ENCODE measurements at regions not wholly inside any gene's neighbourhood (a gene's known extent, or its start where the extent isn't known, plus 50 kb on each side); places are given as distances from the start of the nearest gene placed in this dataset.

DNA sequence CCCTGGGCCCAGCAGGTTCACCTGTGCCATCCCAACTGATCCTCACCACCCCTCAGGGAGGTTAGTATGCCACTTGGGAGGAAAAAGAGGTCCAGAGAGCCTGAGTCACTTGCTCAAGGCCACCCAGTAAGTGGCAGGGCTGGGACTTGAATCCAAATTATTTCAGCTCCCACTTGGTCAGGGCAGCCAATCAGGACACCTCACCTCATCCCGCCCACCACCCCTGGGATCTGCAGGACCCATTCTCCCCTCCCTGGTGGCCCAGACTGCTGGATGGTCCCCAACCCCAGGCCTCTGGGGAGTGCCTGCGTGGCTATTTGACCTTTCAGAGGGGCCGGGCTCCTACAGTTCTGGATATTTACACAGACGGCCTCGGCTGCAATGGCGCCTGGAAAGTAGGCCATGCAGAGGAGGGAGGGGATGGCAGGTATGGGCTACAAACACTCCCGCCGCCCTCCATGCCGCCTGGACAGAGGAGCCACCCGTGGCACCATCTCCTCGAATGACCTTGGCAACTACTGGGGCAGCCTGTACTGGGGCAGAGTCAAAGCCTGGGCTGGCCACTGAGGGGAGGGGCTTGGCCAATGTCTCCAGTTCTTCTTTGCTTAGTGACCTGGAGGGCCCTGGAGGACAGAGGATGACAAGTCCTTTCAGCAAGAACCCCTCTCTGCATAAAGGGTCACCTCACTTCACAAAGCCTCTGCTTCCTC lies 153.6 kb upstream of the LINGO1 start:
- DNase-seq = no peak

DNA sequence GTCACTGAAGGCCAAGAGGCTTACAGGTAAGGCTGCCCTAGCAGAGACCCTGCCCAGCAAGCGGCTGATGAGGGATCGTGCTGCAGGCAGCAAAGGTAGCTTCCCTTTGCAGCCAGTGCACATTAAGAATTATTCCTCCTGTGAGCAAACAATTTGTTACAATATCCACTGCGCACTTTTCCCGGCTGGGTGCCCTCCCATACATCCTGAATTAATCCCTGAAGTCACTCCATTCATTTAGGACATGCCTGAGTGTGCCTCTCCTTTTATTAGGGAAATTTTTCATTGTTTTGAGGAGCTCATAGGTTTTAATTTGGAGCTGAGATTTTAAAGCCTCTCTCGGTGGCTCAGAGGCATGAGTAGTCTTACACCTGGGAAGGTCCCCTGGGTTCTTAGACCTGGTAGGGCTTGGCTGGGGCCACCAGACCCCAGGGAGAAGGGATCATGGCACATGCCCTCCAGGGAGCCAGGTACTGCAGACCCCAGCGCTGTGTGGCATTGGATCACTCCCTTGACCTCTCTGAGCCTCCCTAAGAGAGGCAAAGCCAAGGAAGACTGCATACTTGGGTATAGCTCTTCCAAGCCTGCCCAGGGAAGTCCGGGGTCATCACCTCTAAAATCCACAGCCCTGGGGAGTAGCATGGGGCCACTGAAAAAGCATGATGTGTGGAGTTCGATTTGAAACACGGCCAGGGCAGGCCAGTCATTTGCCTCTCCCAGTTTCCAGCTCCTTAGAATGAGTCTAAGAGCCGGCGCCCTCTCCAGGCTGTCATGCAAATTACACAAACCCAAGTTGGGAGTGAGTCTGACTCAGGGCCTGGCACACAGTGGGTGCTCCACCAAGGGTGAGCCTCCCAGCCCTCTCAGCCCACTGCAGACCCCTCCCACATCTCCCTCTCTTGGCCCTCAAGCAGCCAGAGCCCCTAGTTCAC lies 151.9 kb upstream of the LINGO1 start:
- no peak for DNase-seq

DNA sequence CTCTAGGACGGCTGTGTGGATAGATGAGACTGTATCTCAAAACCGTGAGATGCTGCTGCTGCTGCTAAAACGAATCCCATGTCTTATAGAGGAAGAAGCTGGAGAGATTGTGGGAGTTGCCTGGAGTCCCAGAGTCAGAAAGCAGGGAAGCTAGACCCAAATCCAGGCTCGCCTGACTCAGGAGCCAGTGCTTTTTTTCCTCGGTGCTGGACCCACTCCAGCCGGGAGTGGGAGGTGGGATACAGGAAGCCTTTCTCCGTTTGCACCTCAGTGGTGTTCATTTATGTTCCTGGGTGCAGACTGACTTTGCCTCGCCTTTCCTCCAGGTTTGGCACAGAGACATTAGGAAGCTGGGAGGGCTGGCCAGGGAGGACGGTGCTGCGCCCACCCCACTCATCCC lies 150.9 kb upstream of the LINGO1 start:
- DNase-seq = no peak

DNA sequence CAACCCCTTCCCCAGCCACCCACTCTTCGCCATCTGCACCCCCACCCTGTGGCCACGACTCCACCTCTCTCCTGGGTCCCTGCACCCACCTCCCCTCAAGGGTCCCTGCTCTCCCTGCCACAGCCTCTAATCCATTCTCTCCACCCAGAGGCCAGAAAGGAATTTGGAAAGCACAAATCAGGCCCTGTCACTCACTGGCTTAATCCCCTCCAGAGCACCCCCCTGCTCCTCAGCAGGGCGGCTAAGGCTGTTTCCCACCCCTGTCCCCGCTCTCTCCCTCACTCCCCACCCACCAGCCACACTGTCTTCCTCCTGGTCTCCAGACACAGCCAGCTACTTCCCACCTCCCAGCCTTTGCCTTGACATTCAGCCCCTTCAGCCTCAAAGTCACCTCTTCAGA lies 150.0 kb upstream of the LINGO1 start:
- DNase-seq = no peak

DNA sequence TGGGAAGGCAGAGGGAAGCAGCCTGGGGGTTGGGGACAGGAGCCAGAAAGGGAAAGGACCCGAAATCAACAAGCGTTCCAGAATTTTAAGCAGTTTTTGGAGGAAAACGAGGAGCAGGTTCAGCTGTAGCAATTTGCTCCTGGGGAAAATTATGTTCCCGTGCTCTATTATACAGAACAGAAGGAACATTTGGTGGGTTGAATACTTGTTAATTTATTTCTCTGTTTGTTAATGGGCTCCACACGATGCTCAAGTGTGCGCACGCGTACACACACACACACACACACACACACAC lies 149.2 kb upstream of the LINGO1 start:
- no peak for DNase-seq

DNA sequence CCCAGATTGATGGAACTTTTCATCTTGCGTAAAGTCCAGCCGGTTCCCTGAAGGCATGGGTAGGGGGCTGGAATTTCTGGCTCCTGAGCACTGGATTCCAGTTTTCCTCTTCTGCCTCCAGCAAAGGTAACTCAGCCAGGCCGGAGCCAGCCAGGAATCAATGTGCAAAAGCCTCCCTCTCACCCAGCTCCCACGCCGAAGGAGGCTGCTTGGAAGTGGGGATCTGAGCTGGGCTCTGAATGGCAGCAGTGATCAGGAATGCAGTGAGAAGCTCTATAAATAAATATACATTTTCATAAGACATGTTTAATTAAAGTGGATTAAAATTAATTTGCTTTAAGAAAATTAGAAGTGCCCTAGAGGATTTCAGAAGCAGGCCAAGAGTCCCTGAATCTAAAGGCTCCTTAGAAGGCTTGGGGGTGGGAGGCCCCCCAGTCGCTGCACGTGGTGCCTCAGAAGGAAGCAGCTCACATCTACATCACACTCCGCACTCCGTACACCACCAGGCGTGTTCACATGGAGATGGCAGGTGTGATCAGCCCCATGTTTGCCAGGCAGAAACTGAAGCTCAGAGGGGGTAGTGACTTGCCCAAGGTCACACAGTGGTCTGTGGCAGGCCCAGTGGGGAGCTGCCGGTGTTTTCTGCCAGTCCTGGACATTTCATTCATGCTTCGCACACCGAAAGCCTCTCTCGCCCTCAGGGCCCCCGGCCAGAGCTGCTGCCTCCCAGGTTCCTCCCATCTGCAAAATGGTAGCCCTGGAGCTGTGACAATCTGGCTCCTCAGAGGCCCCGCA lies 148.6 kb upstream of the LINGO1 start:
- no peak for DNase-seq

DNA sequence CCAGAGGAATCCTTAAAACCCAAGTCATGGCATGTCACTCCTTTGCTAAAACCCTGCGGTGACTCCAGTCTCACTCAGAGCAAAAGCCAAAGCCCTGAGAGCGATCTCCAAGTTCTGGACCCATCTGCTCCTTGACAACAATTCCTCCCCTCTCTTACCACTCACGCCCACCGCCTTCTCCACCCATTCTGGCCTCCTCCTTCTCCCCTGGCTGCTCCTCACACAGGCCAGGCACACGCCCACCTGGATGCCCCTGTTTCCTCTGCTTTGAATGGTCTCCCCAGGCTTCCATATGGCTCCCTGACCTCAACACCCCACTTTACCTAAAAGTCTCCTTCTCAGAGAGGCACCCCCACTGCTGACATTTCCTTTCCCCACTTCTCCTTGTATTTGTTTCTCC lies 146.1 kb upstream of the LINGO1 start:
- no peak for DNase-seq

DNA sequence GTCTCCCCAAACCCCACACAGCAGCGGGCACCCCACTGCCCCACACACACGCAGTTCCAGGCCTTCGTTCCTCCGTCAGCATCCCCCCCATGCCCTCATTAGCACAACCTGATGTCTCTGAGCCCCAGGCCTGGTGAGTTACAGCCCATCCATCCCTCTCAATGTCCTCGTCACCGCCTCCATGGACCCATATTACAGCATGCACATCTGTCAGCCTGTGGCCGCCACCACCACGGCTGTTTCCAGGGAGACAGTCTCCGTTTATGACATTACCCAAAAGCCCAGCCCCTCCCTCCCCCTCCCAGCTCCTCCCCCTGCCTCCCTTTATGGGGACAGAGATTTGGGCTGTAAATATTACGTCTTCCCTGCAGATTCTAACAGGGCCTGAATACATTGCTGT lies 143.1 kb upstream of the LINGO1 start:
- DNase-seq = no peak

DNA sequence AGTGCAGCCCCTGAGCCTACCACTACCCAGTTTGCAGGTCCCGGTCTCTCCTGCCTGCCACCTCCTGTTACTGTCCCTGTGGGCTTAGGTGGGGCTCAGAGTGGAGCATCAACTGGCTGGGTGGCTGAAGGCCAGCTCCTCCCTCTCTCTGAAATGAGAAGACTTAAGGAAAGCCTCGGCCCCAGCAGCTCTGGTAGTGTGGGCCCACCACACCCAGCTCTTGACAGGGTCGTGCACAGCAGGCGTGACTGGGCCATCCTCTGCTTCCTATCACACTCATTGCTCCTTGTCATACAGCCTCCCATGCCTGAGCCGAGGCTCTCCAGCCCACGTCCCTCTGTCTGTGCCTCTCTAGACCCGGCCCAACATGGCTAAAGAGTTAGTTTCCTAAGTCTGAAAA lies 142.7 kb upstream of the LINGO1 start:
- DNase-seq = no peak

DNA sequence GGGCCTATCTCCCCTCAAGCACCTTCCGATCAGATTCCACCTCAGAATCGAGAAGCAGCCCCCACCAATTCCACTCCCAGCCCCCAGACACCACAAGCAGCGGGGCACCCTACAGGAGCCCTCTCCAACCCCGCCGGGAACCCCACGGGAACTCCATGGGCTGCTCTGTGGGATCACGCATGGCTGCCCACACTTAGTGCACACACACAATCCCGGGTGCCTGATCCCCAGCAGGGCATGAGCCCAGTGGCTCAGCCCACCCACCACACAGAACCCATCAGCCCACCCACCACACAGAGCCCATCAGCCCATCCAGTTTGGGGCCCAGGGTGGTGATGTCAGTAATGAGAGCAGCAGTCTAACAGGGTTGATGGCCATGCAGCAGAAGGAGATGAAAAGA lies 141.6 kb upstream of the LINGO1 start:
- DNase-seq = no peak

DNA sequence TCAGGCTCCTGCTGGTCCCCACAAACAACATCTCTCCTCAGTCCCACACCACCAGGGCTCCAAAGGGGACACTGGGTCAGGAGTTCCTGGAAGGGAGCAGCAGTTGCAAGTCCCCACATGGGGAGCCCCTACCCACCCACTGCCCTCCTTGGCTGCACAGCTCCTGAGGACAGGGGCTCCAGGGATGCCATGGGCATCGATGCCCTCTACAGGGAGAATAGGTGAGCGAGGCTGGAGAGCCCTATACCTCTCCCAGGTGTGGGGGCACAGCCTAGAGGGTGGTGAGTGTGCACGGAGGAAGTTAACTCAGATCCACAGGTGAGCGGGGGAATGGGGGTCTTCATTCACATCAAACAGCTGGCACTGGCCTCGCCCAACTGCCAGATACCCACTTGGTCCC lies 141.2 kb upstream of the LINGO1 start:
- no peak for DNase-seq

DNA sequence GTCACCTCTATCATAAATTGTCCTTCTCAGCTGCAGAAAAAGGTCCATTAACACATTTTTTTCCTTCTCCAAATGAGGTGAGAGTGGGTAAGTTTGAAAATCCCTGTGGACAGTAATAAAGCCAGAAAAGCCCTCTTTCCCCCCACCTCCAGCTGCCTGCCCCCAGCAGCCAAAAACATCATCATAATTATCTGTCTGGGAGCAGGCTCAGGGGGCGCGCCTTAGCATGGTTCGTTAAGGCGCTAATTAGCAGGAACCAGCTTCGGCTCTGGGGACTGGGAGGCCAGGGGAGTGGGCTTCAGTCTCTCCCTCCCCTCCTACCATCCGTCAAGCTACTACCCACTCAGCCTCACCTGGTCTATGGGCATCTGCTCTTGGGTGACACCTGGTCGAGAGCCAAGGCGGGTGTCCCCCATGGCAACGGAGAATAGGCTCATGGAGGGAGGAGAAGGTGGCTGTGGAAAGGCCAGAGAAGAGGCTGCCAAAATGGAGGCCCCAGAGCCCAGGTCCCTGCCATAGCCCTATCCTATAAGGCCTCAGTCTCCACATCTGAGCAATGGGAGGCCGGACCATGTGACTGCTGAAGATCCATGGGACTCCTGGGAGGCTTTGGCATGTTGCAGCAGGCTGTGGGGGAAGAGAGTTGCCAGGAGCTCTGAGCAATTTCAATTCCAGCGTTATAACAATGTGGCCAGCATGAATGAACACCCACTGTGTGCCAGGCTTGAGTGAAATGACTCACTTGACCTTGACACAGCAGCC lies 140.1 kb upstream of the LINGO1 start:
- DNase-seq = no peak

DNA sequence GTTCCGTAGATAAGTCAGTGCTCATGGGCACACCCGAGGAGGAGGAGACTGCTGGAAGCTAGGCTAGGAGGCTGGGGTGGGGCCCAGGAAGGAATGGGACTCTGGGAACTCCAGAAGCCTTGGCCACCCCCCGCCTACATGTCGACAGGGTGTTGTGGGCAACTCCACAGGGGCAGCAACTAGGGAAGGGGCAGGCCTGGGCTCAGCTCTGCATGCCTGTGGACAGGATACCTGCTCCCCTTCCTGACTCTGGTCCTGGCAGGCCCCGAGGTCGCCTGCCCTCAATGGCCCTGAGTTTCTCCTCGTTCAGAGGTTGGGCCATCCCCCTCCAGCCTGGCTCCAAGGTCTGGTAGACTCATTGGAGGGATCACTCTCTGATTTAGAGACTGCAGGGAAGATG lies 138.9 kb upstream of the LINGO1 start:
- DNase-seq = no peak

DNA sequence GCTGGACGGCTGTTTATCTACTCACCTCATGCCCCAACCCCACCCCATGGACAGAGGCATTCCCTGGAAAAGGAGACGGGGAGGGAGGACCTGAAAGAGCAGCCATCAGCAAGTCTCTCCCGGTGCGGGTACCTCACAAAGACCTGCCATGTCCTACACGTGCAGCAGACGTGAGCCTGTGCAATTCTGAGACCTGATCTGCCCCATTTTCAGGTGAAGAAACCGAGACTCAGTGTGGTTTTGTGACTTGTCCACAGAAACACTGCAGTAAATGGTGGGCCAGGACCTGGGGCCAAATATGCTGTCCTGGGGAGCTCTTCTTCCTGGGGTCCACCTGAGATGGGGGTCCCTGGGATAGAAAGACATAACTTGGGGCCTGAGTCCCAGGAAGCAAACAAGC lies 137.0 kb upstream of the LINGO1 start:
- no peak for DNase-seq

DNA sequence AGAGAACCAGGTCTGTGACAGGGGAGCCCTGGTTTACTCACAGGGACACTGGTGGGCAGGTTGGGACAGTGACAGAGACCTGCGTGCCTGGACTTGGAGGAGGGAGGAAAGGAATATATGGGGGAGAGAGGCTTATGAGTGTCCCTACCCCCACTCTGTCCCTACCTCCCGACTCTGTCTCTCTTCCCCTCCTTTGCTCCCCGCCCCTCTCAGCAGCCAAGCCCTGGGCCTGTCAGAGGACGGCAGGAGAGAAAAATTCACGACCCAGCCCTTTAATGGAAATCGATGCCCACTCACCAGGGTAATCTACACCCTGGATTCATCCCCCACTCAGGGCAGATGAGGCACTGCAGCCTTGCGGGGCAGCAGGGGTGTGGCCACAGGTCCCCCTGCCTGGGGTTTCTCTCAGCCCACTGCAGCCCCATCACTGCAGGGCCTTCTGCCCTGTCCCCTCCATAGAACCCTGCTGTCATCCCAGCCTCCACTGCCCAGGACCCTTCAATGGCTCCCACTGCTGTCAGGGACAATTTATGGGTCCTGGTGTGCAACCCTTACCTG lies 135.9 kb upstream of the LINGO1 start:
- no peak for DNase-seq

DNA sequence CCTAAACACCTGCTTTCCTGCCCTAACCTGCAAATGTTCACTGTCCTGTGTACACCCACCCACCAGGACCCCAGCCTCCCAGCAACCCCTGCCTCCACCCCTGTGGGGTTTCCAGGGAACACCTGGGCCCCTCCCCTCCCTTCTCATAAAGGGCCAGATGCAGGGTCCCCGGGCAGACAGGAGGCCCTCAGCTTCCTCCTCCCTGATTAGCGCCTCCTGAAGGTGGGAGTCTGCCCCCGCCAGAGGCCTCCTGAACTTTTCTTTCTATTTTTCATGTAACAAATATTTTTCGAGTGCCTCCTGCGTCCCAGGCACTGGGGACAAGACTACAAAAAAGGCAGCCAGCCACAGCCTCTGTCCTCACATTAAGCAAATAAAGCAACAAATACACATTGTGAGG lies 135.4 kb upstream of the LINGO1 start:
- DNase-seq = no peak

DNA sequence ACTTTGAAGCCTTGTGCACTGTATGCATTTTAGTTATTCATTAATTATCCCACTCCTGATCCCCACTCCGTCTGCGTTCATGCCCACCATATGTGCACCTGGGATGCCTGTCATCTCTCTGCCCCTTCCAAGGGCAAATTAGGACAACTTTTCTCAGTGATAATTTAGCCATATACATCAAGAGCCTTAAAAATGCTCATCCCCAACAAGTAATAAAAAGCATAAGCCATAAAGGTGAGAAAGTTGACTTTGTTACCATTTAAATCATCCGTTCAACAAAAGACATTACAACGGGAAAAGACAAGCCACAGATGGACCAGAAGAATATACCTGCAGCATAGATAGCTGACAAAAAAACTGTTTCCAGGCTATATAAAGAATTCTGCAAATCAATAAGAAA lies 131.4 kb upstream of the LINGO1 start:
- no peak for DNase-seq

DNA sequence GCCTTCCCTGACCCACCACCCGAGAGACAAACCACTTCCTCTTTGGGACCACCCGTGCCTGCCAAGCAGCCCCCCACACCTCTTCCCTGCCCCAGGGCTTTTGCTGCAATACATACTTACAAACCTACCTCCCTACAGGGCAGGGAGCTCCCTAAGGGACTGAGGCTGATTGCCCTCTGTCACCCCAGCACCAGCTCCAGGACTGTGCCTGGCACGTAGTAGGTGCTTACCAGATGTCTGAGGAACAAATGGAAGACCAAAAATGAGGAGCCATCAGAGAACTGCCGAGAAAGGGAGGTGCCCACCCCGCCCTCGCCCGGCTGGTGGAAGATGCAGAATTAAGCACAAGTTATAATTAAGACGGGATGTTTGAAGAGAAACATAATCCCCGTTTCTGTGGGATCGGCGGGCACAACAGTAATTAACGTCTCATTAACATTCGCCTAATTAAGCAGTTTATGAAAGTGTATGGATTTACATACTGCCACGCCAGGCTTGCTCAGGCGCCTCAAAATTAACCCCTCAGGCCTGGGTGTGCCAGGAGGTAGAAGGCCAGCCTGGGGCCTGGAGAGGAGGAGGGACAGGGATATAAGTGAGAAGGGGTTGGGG lies 130.1 kb upstream of the LINGO1 start:
- no peak for DNase-seq

DNA sequence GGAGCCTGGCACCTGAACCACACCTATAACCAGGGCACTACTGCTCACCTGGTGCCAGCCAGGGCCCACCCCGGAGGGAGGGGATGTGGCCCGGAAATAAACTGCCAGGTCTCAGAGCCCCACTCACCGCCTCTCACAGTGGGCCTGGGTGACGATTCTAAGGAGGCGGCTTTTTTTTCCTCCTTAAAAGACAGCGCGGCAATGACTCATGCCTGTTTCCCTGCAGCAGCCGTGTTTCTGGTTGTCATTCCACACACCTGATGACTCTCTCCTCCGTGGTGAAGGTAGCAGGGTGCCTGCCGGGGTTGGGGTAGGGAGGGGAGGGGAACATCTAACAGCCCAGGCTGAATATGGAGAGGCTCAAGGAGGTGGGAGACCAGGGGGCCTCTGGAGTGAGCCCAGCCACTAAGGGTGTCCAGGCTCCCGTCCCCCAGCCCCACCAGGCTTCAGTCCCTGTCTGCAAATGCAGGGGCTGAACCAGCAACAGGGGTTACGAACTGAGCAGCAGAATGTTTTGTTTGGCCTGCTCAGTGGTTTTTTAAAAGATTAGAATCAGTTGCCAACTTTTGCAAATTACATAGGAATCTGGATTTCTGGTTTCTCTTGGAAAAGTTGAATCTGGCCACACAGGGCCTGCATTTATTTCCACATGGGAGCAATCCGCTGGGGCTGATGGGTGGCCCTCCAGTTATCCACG lies 127.3 kb upstream of the LINGO1 start:
- no peak for DNase-seq

DNA sequence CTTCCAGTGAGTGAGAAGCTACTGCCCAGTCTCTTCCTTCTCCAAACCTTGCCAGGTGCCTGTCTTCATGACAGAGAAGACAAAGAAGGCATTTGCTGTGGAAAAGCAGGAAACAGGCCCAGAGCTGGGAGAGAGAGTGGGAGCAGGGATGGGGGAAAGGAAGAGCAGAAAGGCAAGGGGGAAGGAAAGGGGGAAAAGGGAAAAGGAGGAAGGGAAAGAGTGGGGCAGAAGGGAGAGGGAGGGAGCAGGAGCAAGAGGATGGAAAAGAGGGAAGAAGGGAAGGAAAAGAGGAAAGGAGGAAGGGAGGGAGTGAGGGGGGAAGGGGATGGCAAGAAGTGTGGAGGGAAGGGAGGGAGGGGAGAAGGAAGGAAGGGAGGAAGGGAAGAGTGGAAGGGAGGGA lies 121.2 kb upstream of the LINGO1 start:
- DNase-seq = no peak

DNA sequence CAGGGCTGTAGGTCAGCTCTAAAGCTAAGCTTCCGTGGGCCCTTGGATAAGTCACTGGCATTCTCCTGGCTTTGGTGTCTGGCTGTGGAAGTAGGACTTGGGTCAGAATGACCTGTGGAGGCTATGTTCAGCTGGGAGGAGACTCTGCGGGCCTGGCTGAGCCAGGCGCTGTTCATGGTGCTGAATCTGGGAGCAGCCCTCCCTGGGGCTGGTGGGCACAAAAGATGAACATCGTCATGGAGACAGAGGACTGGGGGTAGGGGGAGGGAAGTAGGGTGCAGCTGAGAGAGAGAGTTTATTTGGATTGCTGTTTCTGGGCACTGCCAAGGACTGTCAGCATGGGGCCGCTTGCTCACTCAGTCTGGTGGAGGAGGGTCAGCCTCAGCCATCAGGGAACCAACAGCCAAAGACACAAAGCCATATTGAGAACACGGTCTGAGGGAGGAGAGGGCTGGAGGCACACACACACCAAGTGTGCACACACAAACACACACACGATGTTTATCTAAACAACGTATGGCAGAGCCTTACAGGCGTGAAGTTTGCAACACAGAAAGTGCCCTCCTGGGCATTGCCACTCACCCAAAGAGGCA lies 120.7 kb upstream of the LINGO1 start:
- DNase-seq = no peak
